ENCODE measurements at regions not wholly inside any gene's neighbourhood (a gene's known extent, or its start where the extent isn't known, plus 50 kb on each side); places are given as distances from the start of the nearest gene placed in this dataset.
"Not testable (repeated sequence)": the region's sequence is repeated elsewhere in the genome, so short reads cannot be mapped to it uniquely, and the experiment has no call there.

GRCh38 chr5:89546657-89547056 lies 663.7 kb upstream of the MEF2C start:
- DNase-seq (ENCODE audit: low read depth) = no peak

- DNase-seq (ENCODE audit: low read depth) = no peak
Measured at GRCh38 chr5:89545626-89546025, 662.6 kb upstream of the MEF2C start.

- DNase-seq (ENCODE audit: low read depth) = no peak
Measured at GRCh38 chr5:89545076-89545475, 662.1 kb upstream of the MEF2C start.

GRCh38 chr5:89542736-89543135 lies 659.8 kb upstream of the MEF2C start:
- no peak for DNase-seq (ENCODE audit: low read depth)

- DNase-seq (ENCODE audit: low read depth) = no peak
Measured at GRCh38 chr5:89537800-89538199, 654.8 kb upstream of the MEF2C start.

GRCh38 chr5:89536020-89536419 lies 653.0 kb upstream of the MEF2C start:
- DNase-seq (ENCODE audit: low read depth) = no peak

- DNase-seq (ENCODE audit: low read depth) = no peak
Measured at GRCh38 chr5:89535411-89535810, 652.4 kb upstream of the MEF2C start.

- no peak for DNase-seq (ENCODE audit: low read depth)
Measured at GRCh38 chr5:89534331-89534730, 651.3 kb upstream of the MEF2C start.

- no peak for DNase-seq (ENCODE audit: low read depth)
Measured at GRCh38 chr5:89524785-89525184, 641.8 kb upstream of the MEF2C start.

GRCh38 chr5:89523867-89524266 lies 640.9 kb upstream of the MEF2C start:
- not testable (repeated sequence) for DNase-seq (ENCODE audit: low read depth)

- no peak for DNase-seq (ENCODE audit: low read depth)
Measured at GRCh38 chr5:89520771-89521170, 637.8 kb upstream of the MEF2C start.

GRCh38 chr5:89513299-89514044 lies 630.5 kb upstream of the MEF2C start:
- no peak for DNase-seq (ENCODE audit: low read depth)

GRCh38 chr5:89504051-89504450 lies 621.1 kb upstream of the MEF2C start:
- DNase-seq (ENCODE audit: low read depth) = no peak

- no peak for DNase-seq (ENCODE audit: low read depth)
Measured at GRCh38 chr5:89499787-89500186, 616.8 kb upstream of the MEF2C start.

- no peak for DNase-seq (ENCODE audit: low read depth)
Measured at GRCh38 chr5:89498699-89499098, 615.7 kb upstream of the MEF2C start.

GRCh38 chr5:89493414-89493813 lies 610.4 kb upstream of the MEF2C start:
- DNase-seq (ENCODE audit: low read depth) = no peak

GRCh38 chr5:89484962-89485361 lies 602.0 kb upstream of the MEF2C start:
- DNase-seq (ENCODE audit: low read depth) = no peak

GRCh38 chr5:89480406-89481007 lies 597.5 kb upstream of the MEF2C start:
- no peak for DNase-seq (ENCODE audit: low read depth)

GRCh38 chr5:89478851-89479250 lies 595.9 kb upstream of the MEF2C start:
- no peak for DNase-seq (ENCODE audit: low read depth)

- DNase-seq (ENCODE audit: low read depth) = peak; percentile 6
Measured at GRCh38 chr5:89473196-89473595, 590.2 kb upstream of the MEF2C start.

- peak; percentile 3 for DNase-seq (ENCODE audit: low read depth)
Measured at GRCh38 chr5:89471541-89471940, 588.6 kb upstream of the MEF2C start.

GRCh38 chr5:89471115-89471514 lies 588.1 kb upstream of the MEF2C start:
- DNase-seq (ENCODE audit: low read depth) = no peak

GRCh38 chr5:89470658-89471057 lies 587.7 kb upstream of the MEF2C start:
- DNase-seq (ENCODE audit: low read depth) = no peak

- no peak for DNase-seq (ENCODE audit: low read depth)
Measured at GRCh38 chr5:89458332-89458656, 575.3 kb upstream of the MEF2C start.

Data from fibroblast of the conjunctiva (primary cell).